Fibroblast of pulmonary artery (primary cell): ENCODE measurements at regions not wholly inside any gene's neighbourhood (a gene's known extent, or its start where the extent isn't known, plus 50 kb on each side); places are given as distances from the start of the nearest gene placed in this dataset.
"Not testable (repeated sequence)": the region's sequence is repeated elsewhere in the genome, so short reads cannot be mapped to it uniquely, and the experiment has no call there.

ENCODE experiments used
- DNase-seq: peaks from one replicate; pipeline ENCODE4 v3.0.0-alpha.2; 2010; ENCODE audit warnings: low read depth
- H3K4me3 ChIP-seq: replicated peaks from 2 replicates; pipeline ENCODE4 v1.5.1; 2011; ENCODE audit warnings: low read depth, mild to moderate bottlenecking, control low read depth, low read length, moderate library complexity

DNA sequence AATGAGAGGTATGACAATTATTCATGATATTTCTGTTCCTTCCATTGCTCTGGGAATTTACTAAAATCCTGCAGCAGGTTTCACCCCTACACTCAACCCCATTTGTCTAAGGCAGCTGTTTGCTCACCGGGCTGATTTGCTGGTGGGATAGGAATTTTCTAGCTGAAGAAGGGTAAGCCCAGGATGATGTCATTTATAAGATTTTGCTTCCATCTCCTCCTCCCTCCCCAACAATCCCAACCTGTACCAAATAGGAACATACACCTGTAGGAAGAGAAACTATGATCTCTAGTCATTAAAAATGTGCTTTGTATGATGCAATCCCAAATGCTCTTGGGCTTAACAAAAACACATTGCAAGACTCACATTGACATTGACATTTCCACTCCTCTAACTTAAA, 247.2 kb downstream of the BCL2L11 start:
- DNase-seq, result peak; percentile 16
- not testable (repeated sequence) for H3K4me3 ChIP-seq

DNA sequence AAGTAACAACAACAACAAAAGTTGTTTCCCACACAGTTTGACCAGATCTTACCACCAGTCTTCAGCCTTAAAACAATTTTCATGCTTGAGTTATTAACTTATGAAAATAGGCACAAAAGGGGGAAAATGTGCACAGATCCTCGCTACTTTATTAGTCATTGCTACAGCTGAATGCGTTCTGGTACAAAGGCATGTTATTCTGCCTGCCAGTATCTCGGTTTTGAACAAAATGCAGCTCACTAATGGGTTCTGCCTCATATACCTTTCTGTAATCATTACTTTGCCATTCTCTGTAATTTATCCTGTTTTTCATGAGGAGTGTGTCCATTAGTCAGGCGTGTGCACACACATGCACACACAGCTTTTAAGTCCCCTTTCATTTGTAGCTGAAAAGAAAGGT, 247.6 kb downstream of the BCL2L11 start:
- not testable (repeated sequence) for DNase-seq, H3K4me3 ChIP-seq

- DNase-seq, H3K4me3 ChIP-seq: not testable (repeated sequence)
Measured at GRCh38 chr2:111373060-111373459, 252.3 kb downstream of the BCL2L11 start.

DNA sequence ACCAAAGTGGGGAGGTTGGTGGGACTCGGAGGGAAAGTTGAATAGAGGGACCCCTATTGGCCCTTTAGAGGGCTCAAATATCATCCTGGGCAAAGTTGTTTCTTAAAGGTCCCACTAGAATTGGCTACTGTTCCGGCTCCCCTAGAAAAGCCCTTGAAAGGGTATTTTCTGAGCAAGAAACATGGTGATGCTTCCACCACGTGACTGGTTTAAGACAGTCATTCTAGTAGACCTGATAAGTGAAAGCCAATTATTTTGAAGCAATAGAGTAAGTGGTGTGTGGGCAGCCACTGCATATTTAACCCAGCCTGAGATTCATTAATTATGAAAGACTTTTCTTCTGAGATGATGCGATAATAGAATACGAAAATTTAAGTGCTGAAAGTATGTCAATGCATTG, 253.3 kb downstream of the BCL2L11 start:
- not testable (repeated sequence) for DNase-seq, H3K4me3 ChIP-seq

DNA sequence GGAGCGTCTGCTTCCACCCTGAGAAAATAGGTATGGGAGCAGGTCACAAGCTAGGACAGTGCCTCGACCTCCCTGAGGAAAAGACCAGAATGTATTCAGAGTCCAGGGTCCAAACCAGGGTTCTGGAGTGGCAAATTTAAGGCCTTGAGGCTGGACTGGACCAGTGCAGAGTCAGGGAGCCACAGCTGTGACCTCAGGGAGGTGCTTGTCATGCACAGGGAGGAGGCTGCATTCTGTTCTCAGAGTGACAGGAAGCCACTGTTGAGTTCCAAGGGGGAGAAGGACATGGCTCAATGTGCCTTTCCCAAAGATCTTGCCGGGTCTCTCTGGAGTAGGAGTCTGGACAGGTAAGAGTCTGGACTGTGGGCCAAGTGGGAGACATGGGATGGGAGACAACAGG, 254.0 kb downstream of the BCL2L11 start:
- DNase-seq, H3K4me3 ChIP-seq: not testable (repeated sequence)

DNA sequence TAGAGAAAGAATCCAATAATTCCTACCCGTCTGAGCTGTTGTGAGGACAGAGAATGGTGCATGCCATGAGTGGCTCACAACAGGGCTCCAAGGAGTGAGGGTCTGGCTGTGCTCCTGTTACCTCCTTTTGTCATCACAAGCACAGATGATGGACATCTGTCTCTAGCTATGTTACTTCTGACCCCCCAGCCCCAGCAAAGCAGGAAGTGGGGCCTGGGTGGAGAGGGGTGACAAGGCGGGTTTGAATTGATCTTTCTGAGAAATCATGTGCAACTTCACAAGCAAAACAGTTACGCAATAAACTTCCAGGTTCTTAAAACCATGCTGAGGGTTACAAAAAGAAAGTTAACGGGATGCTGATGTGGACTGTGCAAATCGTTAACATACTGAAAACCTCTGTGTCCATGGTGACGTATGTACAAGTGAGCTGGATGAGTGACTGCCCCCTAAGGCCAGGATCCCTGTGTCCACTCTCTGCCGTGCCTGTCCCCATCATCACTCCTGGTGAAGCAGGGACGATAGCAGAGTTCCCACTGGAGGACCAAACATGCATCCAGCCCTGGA, 254.7 kb downstream of the BCL2L11 start:
- not testable (repeated sequence) for DNase-seq, H3K4me3 ChIP-seq

DNA sequence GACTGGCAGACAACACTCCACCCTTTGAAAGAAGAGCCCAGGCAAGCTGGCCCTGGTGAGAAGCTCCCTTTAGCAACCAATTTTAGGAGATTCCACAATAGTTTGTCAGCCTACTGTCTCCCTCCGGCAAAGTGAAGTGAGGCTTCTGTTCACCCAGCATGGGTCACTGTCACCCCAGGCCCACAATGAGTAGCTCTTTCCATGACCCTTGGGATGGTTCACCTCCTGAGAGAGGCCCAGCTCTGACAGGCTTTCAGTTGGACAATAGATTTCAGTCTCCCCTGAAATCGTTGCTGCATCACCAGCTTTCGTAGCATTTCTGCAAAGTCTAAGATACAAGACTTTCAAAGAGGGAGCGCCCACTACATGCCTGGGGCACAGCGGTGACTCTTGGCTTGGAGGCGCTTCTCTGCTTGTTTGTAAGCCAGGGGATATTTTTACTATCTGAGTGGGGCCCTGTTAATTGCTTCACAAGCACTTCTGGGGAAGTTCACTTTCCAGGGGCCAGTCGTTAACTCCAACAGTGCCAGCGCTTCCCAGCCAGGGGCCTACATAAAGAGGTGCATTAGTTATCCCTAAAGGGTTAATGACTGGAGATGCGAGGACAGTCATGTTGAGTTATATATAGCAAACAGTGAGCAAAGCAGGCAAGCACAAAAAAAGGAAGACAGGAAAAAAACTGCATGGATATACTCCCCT, 255.7 kb downstream of the BCL2L11 start:
- not testable (repeated sequence) for H3K4me3 ChIP-seq, DNase-seq

GRCh38 chr2:111376971-111377352, 256.2 kb downstream of the BCL2L11 start:
- peak; percentile 18 for DNase-seq

DNA sequence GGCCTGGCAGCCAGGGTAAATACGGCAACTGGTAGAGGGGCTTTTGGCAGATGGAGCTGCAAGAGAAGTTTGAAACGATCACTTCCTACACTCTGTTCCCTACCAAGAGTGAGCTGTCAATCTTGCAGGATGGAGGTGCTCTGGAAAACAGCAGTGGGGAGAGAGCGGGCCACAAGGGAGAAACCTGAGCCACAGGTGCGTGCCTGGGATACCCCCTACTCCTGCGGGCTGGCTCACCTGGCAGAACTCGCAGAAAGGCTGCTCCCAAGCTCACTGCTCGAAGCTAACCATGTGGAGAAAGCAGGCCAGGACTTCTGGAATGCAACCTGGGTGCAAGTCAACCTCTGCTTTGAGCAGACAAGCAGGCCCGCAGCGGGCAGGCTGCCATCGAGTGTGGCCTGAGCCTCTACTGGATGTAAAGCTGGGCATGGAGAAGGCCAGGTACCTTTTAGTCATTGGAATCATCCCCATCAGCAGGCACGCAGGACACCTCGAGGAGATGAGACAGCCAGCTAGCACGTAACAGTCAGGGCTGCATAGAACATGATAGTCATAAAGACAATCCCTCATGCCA, 256.8 kb downstream of the BCL2L11 start:
- DNase-seq, H3K4me3 ChIP-seq: not testable (repeated sequence)

More at GRCh38 chr2:111376971-111377352, 256.2 kb downstream of the BCL2L11 start:
- not testable (repeated sequence) for H3K4me3 ChIP-seq

- DNase-seq, H3K4me3 ChIP-seq: not testable (repeated sequence)
Measured at GRCh38 chr2:111378348-111378747, 257.6 kb downstream of the BCL2L11 start.

DNA sequence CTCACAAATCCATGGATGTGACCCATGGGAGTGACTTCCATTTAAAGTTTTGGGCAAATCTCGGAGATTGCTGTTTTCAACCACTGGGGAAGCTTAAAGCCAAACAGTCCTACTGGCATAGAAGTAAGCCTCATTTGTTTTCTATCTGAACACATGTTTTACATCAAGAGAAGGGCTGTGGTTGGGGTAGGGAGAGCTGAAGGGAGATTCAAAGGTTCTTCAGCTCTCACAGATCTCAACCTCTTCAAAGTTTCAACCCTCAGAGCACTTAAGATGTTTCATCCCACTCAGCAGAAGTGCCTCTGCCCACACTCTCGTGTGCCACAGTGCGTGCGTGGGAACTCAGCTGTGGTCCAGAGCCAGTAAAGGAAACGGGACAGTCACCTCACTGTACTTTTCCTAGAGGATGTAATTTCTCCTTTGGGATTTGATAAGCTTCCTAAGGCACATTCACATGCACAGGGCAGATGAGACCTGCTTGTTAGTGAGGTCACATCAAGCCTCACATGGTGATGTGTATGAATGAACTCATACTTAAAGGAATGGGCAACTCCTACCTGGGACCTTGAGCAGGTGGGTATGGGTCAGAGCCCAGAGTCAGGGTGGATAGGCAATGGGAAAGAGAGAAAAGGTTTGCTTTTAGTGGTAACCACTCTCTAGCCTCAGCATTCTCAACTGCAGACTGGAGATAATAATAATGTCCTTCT, 260.2 kb downstream of the BCL2L11 start:
- not testable (repeated sequence) for H3K4me3 ChIP-seq, DNase-seq

- not testable (repeated sequence) for DNase-seq, H3K4me3 ChIP-seq
Measured at GRCh38 chr2:111381530-111382306, 261.0 kb downstream of the BCL2L11 start.

DNA sequence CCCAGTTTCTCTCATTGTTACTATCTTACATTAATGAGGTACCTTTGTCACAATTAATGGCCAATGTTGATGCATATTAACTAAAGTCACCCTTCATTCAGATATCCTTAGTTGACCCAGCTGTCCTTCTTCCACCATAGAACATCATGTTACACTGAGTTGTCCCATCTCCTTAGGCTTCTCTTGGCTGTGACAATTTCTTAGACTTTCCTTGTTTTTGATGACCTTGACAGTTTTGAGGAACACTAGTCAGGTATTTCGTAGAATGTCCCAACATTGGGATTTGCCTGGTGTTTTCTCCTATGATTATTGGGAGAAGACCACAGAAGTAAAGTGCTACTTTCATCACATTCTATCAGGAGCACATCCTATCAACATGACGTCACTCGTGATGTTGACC, 261.8 kb downstream of the BCL2L11 start:
- not testable (repeated sequence) for DNase-seq, H3K4me3 ChIP-seq

DNA sequence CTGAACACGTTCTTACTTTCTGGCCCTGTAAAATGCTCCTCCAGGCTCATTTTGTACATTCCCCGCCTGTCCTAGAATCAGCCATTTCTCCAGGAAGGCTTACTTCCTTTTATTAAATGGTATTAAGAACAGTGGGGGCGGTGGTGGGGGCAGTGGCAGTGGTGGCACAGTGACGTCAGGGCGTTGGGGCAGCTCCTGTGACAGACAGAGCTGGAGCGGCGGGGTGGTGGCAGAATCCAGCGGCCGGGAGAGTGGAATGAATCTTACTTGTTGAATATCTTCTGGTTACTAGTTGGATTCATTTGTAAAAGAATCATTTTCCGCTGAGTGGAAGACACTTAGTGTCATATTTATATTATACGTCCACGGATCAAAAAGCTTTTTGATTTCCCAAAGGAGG, 262.6 kb downstream of the BCL2L11 start:
- not testable (repeated sequence) for H3K4me3 ChIP-seq, DNase-seq

DNA sequence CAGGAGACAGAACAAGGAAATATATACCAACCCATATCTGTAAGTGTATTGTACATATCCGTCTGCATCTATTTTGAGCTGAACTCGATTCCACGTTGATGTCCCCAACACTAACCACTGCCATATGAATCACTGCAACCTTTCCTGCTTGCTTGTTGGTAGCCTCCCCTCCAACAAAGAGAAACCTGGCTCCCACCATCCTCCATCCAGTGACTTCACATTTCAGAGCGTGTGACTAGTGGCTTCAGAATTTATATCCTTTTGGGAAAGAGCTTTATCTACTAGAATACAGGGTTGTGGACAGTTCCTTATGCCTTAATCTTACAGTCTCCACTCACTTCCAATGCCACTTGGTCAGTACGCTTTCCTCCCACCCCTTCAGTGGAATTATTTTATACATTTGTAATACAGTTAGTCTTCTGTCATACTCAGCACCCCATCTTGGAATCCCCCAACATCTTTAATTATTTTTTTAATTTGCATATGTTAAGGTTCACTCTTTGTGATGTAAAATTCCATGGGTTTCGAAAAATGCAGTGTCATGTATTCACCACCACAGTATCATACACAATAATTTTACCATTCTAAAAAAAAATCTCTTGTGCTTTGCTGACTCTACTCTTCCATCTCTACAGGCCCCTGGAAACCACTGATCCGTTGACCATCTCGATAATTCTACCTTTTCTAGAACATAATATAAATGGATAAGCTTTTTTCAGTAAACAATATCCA, 264.7 kb downstream of the BCL2L11 start:
- not testable (repeated sequence) for H3K4me3 ChIP-seq
- peak; percentile 6 for DNase-seq

GRCh38 chr2:111390605-111391004, 269.9 kb downstream of the BCL2L11 start:
- H3K4me3 ChIP-seq, DNase-seq: not testable (repeated sequence)

- peak; percentile 39 for DNase-seq
- not testable (repeated sequence) for H3K4me3 ChIP-seq
Measured at GRCh38 chr2:111395350-111396128, 274.8 kb downstream of the BCL2L11 start.
